WI38 (cell line): ENCODE measurements at regions not wholly inside any gene's neighbourhood (a gene's known extent, or its start where the extent isn't known, plus 50 kb on each side); places are given as distances from the start of the nearest gene placed in this dataset.

Experiments used
- H3K4me3 ChIP-seq: 2 replicates; pipeline ENCODE4 v1.5.1; 2011; ENCODE audit warnings: low read depth, mild to moderate bottlenecking, control low read depth, low read length
- CTCF ChIP-seq: IDR thresholded peaks from 2 replicates; pipeline ENCODE4 v1.5.1; 2012; ENCODE audit warnings: low read depth, mild to moderate bottlenecking, control low read depth, low read length

GRCh38 chr6:128803911-128804310 lies 79.0 kb upstream of the LAMA2 start:
- no peak overlapping the region for H3K4me3 ChIP-seq
- no peak for TF ChIP-seq CTCF

- no peak overlapping the region for H3K4me3 ChIP-seq
- no peak for TF ChIP-seq CTCF
Measured at GRCh38 chr6:128801621-128802020, 81.3 kb upstream of the LAMA2 start.

GRCh38 chr6:128784266-128784665 lies 98.7 kb upstream of the LAMA2 start:
- no peak overlapping the region for H3K4me3 ChIP-seq

GRCh38 chr6:128768187-128768586 lies 114.8 kb upstream of the LAMA2 start:
- TF ChIP-seq CTCF, result no peak

More at GRCh38 chr6:128784266-128784665, 98.7 kb upstream of the LAMA2 start:
- no peak for TF ChIP-seq CTCF

GRCh38 chr6:128767705-128768104 lies 115.2 kb upstream of the LAMA2 start:
- no peak overlapping the region for H3K4me3 ChIP-seq

More at GRCh38 chr6:128768187-128768586, 114.8 kb upstream of the LAMA2 start:
- no peak overlapping the region for H3K4me3 ChIP-seq

GRCh38 chr6:128767150-128767549 lies 115.8 kb upstream of the LAMA2 start:
- H3K4me3 ChIP-seq, result no peak overlapping the region
- no peak for TF ChIP-seq CTCF

More at GRCh38 chr6:128767705-128768104, 115.2 kb upstream of the LAMA2 start:
- no peak for TF ChIP-seq CTCF

- H3K4me3 ChIP-seq, result no peak overlapping the region
- no peak for TF ChIP-seq CTCF
Measured at GRCh38 chr6:128763599-128764300, 119.2 kb upstream of the LAMA2 start.
